SK-N-MC (cell line): ENCODE measurements at regions not wholly inside any gene's neighbourhood (a gene's known extent, or its start where the extent isn't known, plus 50 kb on each side); places are given as distances from the start of the nearest gene placed in this dataset.
A peak's percentile ranks its signal among the peaks of the same experiment; 100 is the strongest.

Source experiments
- DNase-seq: peaks from one replicate; pipeline ENCODE4 v3.0.0-alpha.2; 2011; ENCODE audit warnings: low read depth, low spot score
- H3K27ac ChIP-seq: fragments of 200-600 bp; sonication (generic); 2 replicates; pipeline ENCODE4 v1.5.1; 2016; ENCODE audit warnings: mixed run types
- H3K36me3 ChIP-seq: fragments of 200-600 bp; sonication (generic); 2 replicates; pipeline ENCODE4 v1.6.1; 2017; ENCODE audit warnings: antibody characterized with exemption, low read length, mixed read lengths; ENCODE audit not compliant: insufficient read depth
- H3K4me3 ChIP-seq: fragments of 200-600 bp; sonication (generic); 2 replicates; pipeline ENCODE4 v1.5.1; 2016
- H3K9ac ChIP-seq: fragments of 200-600 bp; sonication (generic); 2 replicates; pipeline ENCODE4 v1.8.0; 2017; ENCODE audit warnings: mixed run types, mixed read lengths; ENCODE audit not compliant: insufficient read length
- H3K9me3 ChIP-seq: fragments of 200-600 bp; sonication (generic); 2 replicates; pipeline ENCODE4 v1.6.1; 2017; ENCODE audit warnings: low read depth, mild to moderate bottlenecking, antibody characterized with exemption, low read length, moderate library complexity, mixed read lengths
- EZH2 ChIP-seq: fragments of 200-600 bp; sonication (generic); IDR thresholded peaks from one replicate; pipeline ENCODE4 v1.6.1; 2017; ENCODE audit warnings: antibody characterized with exemption
- FOXP2 ChIP-seq: optimal IDR thresholded peaks from 2 replicates; pipeline ENCODE3; 2011; ENCODE audit warnings: mild to moderate bottlenecking, moderate library complexity; ENCODE audit not compliant: insufficient read depth; ENCODE audit errors: extremely low read length, control extremely low read depth
- POLR2AphosphoS5 ChIP-seq: IDR thresholded peaks from 2 replicates; pipeline ENCODE4 v1.6.1; 2012; ENCODE audit warnings: mild to moderate bottlenecking, low read depth, low read length, borderline replicate concordance

DNA sequence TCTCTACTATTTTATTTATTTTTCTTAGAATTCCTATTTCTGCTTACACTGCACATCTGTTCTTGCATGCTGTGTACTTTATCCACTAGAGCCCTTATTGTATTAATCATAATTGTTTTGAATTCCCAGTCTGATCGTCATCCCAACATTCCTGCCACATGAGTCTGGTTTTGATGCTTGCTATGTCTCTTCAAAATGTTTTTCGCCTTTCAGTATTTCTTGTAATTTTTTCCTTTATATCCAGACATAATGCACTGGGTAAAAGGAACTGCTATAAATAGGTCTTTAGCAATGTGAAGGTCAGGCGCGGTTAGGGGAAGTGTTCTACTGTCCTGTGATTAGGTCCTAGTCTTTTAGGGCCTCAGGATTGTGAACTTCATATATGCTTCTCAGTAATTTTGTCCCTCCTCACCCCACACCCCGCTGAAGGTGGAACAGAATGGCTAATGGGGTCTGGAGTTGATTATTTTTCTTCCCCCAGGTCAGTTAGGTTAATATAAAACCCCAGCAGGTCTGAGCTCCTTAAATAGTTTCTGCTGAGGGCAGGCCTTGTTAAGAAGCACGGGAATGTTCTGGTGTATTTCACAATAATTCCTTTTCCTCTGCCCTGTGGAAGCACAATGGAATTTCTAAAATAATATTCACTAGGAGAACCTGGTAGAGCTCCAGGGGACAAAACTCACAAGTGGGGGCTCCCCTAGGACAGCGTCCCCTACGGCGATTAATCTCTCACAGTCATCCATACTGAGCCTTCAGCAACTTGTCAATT lies 146.6 kb upstream of the TUT7 start:
- no peak for DNase-seq
- no peak overlapping the region for H3K9ac ChIP-seq
- H3K27ac ChIP-seq, result no peak overlapping the region
- TF ChIP-seq FOXP2, result no peak
- no peak overlapping the region for H3K4me3 ChIP-seq
- no peaks in the 10 kb centered on the region; the same call in 1 of the 2 replicates for H3K9me3 ChIP-seq
- H3K36me3 ChIP-seq, result no peaks in the 10 kb centered on the region

DNA sequence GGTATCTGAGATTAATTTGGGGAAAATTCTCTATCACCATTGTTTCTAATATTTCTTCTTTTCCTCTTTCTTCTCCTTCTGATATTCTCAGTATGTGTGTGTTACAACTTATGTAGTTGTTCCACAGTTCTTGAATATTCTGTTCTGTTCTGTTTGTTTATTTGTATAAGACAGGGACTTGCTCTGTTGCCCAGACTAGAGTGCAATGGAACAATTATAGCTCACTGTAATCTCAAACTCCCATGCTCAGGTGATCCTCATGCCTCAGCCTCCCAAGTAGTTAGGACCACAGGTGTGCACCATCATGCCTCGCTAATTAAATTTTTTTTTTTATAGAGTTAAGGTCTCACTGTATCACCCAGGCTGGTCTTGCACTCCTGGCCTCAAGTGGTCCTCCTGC lies 145.8 kb upstream of the TUT7 start:
- TF ChIP-seq EZH2 (no peak), FOXP2 (no peak), POLR2AphosphoS5 (no peak)
- no peak for DNase-seq
- no peaks in the 10 kb centered on the region; the same call in 1 of the 2 replicates for H3K9me3 ChIP-seq
- no peak overlapping the region for H3K27ac ChIP-seq
- H3K4me3 ChIP-seq, result no peak overlapping the region
- H3K36me3 ChIP-seq, result no peaks in the 10 kb centered on the region
- no peak overlapping the region for H3K9ac ChIP-seq

DNA sequence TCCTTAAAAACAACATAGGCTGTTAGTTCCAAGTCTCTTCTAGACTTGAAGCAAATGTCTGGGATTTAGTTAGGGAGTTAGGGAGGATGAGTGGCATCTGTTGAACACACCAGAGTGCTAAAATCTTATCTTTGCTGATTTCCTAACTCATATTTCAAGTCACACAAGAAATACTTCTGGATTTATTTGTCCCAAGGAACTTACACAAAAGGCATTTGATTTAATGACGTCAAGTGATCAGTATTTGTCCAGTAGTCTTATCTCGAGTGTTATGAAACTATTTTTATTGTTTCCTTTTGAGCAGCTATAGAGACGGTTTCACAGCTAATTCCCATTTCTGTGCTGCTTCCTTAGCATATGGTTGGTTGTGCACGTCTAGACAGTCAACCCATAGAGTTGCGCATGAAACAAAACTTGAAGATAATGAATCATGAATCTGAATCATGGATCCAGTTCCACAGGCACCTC lies 140.5 kb upstream of the TUT7 start:
- Histone ChIP-seq H3K27ac (peak overlapping the region; percentile 95), H3K9ac (peak overlapping the region; percentile 58), H3K36me3 (no peaks in the 10 kb centered on the region), H3K4me3 (peak overlapping the region; percentile 48), H3K9me3 (no peaks in the 10 kb centered on the region)
- peak; percentile 51 for DNase-seq
- no peak for TF ChIP-seq POLR2AphosphoS5
- TF ChIP-seq FOXP2, result no peak
- no peak for TF ChIP-seq EZH2

DNA sequence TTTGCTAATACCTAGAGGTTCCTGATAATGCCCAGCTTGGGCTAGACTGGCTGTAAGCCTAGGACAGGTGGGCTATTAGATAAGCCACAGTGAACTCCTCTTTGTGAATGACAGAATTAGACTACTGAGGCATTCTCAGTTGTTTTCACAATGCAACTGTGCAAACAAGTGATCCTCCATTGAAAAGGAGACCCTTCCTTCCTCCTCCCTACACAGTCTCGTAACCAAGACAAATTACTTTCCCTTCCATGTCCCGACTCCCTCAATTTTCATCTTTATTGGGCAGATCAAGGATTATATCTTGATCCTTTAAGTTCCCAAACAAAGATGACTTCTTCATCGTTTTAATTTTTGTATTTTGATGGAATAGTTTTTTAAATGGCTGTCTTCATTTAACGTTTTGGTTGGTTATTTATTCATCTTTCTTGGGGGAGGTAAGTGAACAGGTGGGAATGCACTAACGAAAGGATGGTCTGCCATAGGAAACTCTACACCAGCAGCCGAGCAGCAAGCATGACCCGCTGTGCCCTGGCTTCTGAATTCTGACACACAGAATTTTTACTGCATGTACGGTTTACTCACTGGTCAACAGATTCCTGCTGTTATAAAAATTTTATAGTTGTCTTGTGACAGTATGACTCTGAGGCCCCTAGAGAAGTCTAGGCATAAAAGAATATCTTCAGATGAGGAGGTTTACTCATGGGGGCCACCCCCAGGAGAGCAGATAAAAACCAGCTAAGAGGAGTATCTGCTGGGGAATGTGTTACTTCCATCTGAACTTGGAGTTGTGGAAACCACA lies 137.5 kb upstream of the TUT7 start:
- TF ChIP-seq FOXP2 (no peak), EZH2 (no peak), POLR2AphosphoS5 (no peak)
- no peak for DNase-seq
- Histone ChIP-seq H3K36me3 (no peaks in the 10 kb centered on the region), H3K9me3 (no peaks in the 10 kb centered on the region), H3K4me3 (no peak overlapping the region), H3K9ac (no peak overlapping the region), H3K27ac (no peak overlapping the region)

DNA sequence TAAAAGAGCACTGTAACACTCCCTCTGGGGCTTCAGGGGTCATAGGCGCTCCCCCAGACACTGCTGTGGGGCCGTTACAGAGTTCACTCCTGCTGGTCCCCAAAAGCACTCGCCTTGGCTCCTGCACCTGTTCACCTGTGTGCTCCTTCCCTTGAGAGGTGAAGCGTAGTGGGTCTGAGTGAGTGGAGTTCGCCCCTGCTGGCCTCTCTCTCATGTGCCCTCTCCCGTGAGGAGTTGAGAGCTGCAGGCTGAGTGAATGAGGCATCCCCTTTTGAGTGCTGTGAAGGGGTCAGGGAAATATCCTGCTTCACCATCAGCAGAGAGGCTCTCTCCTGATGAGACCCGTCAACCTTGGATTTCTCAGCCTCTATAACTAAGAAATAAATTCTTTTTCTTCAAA lies 134.6 kb upstream of the TUT7 start:
- H3K36me3 ChIP-seq, result no peaks in the 10 kb centered on the region
- peak overlapping the region; percentile 96; the same call in 1 of the 2 replicates for H3K27ac ChIP-seq
- no peak overlapping the region for H3K9ac ChIP-seq
- H3K9me3 ChIP-seq, result no peaks in the 10 kb centered on the region
- DNase-seq, result no peak
- H3K4me3 ChIP-seq, result no peak overlapping the region
- TF ChIP-seq FOXP2 (no peak), POLR2AphosphoS5 (no peak)

DNA sequence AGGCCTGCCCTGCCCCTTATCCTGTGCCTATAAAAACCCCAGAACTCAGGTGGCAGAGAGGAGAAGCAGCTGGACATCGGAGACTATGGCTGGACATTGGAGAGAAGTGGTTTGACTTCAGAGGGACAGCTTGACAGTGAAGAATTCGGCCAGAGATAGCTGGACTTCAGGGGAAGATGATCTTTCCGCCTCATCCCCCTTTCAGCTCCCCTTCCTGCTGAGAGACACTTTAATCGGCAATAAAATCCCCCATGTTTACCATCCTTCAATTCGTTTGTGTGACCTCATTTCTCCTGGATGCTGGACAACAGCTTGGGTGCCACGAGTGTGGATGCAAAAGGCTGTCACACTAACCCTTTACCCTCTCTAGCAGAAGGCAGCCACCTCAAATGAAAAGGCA lies 134.1 kb upstream of the TUT7 start:
- Histone ChIP-seq H3K9me3 (no peaks in the 10 kb centered on the region), H3K4me3 (no peak overlapping the region), H3K36me3 (no peaks in the 10 kb centered on the region), H3K9ac (peak overlapping the region; percentile 27), H3K27ac (peak overlapping the region; percentile 96)
- TF ChIP-seq EZH2, result no peak
- TF ChIP-seq POLR2AphosphoS5, result no peak
- DNase-seq, result no peak

DNA sequence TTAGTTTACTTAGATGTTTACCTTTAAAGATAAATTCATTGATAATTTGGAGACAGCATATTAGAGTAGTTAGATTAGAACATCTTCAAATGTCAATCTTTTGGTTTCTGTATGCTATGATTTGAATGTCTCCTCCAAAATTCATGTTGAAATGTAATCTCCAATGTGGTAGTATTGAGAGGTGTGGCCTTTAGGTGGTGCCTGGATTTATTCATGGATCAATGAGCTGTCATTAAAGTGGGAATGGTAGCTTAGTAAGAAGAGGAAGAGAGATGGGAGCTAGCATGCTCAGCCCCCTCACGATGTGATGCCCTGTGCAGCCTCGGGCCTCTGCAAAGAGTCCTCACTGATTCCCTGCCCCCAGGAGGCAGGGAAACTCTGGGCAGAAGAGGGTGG lies 133.6 kb upstream of the TUT7 start:
- no peak overlapping the region for H3K4me3 ChIP-seq
- peak overlapping the region; percentile 27 for H3K9ac ChIP-seq
- no peak for DNase-seq
- no peaks in the 10 kb centered on the region for H3K36me3 ChIP-seq
- TF ChIP-seq POLR2AphosphoS5 (no peak), FOXP2 (no peak), EZH2 (no peak)
- no peaks in the 10 kb centered on the region for H3K9me3 ChIP-seq
- H3K27ac ChIP-seq, result peak overlapping the region; percentile 96

DNA sequence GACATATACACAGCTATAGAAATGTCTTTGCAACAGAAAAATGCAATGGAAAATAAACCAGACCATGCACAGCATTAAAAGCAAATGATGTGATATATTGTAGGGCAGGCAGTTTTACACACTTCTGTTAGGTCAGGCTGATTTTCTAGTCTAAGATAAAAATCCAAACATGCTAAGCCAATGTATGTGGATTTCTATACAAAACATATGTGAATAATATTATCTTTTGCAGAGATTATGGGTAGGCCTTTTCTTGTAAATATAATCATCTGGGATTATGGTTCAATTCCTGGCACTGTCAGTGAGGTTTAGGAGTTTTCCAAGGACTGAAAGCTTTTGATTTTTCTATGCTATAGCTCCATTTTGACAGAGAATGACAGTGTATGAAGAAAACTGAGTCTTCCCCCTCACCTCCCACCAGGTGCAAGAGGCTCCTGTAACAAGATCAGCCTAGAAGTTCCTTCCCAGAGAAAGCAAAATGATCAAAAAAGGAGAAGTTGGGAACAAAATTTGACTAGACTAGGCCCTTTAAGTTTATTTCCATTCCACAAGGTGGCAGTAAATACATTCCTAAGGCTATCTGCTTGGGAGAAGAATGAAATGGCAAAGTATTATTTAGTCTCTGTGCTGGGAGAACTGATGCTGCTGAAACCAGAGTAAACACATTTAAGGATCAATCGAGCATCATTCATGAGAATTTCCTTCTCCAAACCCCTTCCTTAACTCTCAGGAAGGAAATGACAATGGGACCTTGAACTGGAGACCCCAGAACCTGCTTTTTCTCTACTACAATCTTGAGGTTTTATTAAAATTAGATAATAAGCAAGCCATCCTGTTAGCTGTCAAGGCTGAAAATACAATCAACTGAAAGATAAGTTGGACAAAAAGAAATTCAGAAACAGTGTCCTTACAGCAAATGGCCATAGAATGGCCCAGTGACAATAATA lies 133.0 kb upstream of the TUT7 start:
- no peak overlapping the region for H3K4me3 ChIP-seq
- no peaks in the 10 kb centered on the region for H3K9me3 ChIP-seq
- peak; percentile 87 for DNase-seq
- no peak for TF ChIP-seq EZH2
- peak; percentile 59 for TF ChIP-seq FOXP2
- TF ChIP-seq POLR2AphosphoS5, result no peak
- H3K36me3 ChIP-seq, result no peaks in the 10 kb centered on the region
- H3K27ac ChIP-seq, result peak overlapping the region; percentile 96
- H3K9ac ChIP-seq, result peak overlapping the region; percentile 71
